Sciatic nerve (tissue), 2 donors: ENCODE measurements at regions not wholly inside any gene's neighbourhood (a gene's known extent, or its start where the extent isn't known, plus 50 kb on each side); places are given as distances from the start of the nearest gene placed in this dataset.
"Not testable (repeated sequence)": the region's sequence is repeated elsewhere in the genome, so short reads cannot be mapped to it uniquely, and the experiment has no call there.

Source experiments
- ATAC-seq: fragments of 200-7000 bp; cut with Tn5 transposase; one replicate; pipeline ENCODE4 v1.9.1; 2020; ENCODE audit warnings: mild to moderate bottlenecking, moderate library complexity
- DNase-seq: peaks from one replicate; pipeline ENCODE4 v3.0.0-alpha.2; 2020; ENCODE audit warnings: low spot score
- intact Hi-C: fragments of 100-400 bp; cut with DNase I; formaldehyde crosslinking; loops from one replicate; pipeline ENCODE4 v1.14.2; 2022
- donor health status: DM: no; HTN: no; CAD: no.
- donor health status: DM: no; HTN: no; CAD: no.

DNA sequence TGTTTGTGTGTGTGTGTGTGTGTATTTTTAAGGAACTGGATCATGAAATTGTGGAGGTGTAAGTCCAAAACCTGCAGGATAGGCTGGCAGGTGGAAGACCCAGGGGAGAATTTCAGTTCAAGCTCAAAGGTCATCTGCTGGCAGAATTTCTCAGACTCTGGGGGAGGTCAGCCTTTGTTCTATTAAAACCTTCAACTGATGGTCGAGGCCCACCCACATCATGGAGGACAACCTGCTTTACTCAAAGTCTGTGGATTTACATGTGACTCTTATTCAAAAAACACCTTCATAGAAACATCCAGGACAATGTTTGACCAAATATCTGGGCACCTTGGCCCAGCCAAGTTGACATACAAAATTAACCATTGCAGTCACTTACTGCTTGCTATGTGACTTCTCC is 157.2 kb downstream of the EDEM1 start:
- ATAC-seq = no peak
- DNase-seq = no peak
- intact Hi-C loops = no loop called here

DNA sequence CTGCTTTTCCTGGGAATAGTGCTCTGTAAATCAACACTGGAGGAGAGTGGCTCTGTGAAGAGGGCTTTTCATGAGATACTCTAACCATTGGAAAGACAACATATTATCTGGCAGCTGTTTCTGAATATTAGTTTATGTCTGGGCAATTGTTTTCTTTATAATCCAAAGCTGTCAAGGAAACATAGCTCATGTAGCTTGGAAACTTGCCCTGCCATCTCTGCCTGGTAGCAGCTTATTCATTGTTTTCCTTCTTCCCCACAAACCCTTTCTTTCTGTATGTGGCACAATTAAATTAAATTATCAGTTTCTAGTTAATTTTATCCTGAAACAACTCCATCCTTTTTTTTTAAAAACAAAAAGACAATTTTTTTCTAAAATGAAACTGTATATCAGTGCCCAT is 160.0 kb downstream of the EDEM1 start:
- no peak for ATAC-seq
- no peak for DNase-seq
- intact Hi-C loops = no loop called here

DNA sequence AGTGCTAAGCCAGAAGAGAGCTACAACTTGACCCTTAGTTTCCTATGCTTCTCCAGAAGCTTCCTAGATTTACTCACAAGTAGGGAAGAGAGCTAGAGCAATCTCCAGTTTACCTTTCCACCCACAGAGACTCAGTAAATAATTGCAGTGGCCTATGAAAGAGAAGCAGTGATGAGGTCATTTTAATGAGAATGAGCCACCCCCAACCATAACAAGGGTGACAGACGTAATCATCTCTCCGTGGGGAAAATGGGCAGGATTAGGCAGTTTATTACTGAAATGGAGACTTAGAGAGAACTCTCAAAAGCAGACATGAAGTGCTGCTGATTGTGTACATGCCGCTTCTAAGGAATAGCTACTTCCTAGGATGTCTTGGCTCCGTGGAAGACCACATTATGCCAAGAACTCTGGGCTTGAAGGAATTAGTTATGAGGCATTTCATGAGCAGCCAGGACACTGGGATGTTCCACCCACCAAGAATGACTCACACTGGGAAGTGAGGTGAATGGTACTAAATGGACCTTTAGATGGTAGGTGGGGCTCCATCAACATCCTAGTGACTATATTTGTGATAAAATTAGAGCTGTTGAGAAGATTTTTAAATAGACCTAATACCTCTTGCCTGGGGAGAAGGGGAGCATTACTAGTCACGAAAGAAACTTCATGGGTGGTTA is 160.9 kb downstream of the EDEM1 start:
- ATAC-seq (no peak), DNase-seq (no peak)
- intact Hi-C loops = no loop called here

DNA sequence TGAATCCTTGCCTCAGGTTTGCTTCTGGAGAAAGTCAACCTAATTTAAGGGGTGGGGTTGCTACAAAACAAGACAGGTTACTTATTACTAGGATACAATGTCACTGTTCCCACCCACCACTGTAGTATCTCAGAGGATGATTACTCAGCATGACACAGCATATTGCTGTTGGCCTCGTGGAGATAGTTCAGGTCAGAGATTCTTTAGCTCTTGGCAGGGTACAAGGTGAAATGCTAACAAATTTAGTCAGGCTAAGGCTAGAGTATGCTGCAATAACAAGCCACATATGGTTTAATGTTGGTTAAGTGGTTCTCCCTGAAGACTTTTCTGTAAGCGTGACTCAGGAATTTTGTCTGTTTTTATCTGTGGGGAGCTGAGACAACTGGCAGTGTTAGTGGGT is 161.8 kb downstream of the EDEM1 start:
- DNase-seq = no peak
- intact Hi-C loops = no loop called here
- ATAC-seq = no peak

DNA sequence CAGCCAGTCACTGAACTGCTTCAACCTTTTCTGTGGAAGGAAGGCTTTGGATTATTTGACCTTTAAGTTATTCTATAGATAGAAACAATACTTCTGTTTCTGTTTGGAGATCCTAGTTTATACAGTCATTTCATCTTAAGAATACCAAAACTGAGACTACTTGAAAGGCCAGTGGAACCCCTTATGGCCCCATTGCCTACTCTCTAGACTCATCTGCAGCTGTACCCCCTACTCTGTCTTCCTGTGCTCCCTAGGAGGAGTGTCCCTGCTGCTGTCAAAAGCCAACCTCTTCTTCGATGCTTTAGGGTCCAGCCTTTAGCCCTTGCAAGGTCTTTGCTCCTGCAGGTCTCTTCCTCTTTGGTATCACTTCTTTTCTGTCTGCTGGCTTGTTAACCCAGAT is 169.6 kb downstream of the EDEM1 start:
- intact Hi-C loops = no loop called here
- no peak for ATAC-seq
- DNase-seq = no peak

DNA sequence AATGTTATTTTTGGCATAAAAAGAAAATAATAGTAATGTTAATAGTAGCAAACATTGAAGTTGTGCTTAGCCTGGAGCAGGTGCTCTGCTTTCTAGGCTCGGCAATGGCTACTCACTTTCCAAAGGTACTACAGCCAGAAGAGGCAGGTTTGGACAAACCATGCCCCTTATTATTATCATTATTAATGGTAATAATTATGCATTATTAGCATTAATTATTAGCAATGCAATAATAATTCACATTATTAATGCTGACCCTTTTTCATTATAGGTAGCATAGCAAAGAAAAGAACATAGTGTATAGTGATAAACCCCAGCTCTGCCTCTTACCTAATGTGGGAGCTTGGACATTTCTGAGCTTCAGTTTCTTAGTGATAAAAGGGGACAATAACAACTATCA is 171.4 kb downstream of the EDEM1 start:
- intact Hi-C loops = no loop called here
- DNase-seq (no peak), ATAC-seq (no peak)

DNA sequence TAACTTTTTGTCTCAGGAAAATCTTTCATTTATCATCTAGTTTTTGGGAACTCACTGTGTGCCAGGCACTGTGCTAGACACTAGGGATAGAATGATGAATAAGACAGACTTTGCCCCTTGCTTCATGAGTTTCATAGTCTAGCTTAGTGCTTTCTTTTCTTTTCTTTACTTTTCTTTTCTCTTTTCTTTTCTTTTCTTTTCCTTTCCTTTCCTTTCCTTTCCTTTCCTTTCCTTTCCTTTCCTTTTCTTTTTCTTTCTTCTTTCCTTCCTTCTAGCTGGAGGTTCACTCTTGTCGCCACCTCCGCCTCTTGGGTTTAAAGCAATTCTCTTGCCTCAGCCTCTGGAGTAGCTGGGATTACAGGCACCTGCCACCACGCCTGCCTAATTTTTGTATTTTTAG is 172.9 kb downstream of the EDEM1 start:
- ATAC-seq = no peak

GRCh38 chr3:5366746-5367145 is 179.2 kb downstream of the EDEM1 start:
- ATAC-seq = no peak
- no peak for DNase-seq
- intact Hi-C loops = no loop called here

More for the DNA sequence above, 172.9 kb downstream of the EDEM1 start:
- no peak for DNase-seq
- intact Hi-C loops = no loop called here

- intact Hi-C loops, DNase-seq, ATAC-seq: not testable (repeated sequence)
These were observed 184.0 kb downstream of the EDEM1 start for GRCh38 chr3:5371555-5371954.

- intact Hi-C loops = no loop called here
- ATAC-seq (no peak), DNase-seq (no peak)
These were observed 189.3 kb downstream of the EDEM1 start for GRCh38 chr3:5376761-5377160.

DNA sequence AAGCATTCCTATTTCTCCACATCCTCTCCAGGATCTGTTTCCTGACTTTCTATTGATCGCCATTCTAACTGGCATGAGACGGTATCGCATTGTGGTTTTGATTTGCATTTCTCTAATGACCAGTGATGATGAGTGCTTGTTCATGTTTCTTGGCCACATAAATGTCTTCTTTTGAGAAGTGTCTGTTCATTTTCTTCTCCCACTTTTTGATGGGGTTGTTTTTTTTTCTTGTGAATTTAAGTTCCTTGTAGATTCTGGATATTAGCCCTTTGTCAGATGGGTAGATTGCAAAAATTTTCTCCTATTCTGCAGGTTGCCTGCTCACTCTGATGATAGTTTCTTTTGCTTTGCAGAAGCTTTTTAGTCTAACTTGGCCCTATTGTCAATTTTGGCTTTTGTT is 191.8 kb downstream of the EDEM1 start:
- DNase-seq, ATAC-seq, intact Hi-C loops: not testable (repeated sequence)

GRCh38 chr3:5383486-5384263 is 196.2 kb downstream of the EDEM1 start:
- ATAC-seq, intact Hi-C loops: not testable (repeated sequence)
- peak; percentile 55 for DNase-seq

GRCh38 chr3:5384557-5385236 is 197.2 kb downstream of the EDEM1 start:
- DNase-seq (no peak), ATAC-seq (no peak)
- intact Hi-C loops = no loop called here

- ATAC-seq = no peak
- intact Hi-C loops = no loop called here
- DNase-seq = no peak
These were observed 200.6 kb downstream of the EDEM1 start for GRCh38 chr3:5388091-5388490.

- ATAC-seq (no peak), DNase-seq (no peak)
- intact Hi-C loops = no loop called here
These were observed 201.6 kb downstream of the EDEM1 start for GRCh38 chr3:5389057-5389456.

DNA sequence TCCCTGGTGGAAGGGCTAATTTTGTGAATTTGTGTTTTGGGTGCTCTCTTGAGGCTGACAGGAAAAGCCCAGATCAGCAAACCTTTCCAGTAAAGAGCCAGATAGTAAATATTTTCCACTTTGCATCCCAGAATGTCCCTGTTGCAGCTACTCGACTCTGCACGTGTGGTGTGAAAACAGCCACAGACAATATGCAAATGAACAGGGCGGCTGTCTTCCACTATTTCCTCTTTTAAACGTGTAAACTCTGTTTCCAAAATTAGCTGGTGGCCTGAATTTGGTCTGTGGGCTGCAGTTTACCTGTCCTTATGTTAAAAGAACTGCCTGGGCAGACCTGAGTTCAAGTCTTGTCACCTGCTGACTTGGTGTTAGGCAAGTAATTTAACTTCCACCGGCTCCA is 202.7 kb downstream of the EDEM1 start:
- DNase-seq = no peak
- intact Hi-C loops = no loop called here
- no peak for ATAC-seq

GRCh38 chr3:5390936-5391625 is 203.6 kb downstream of the EDEM1 start:
- DNase-seq = no peak
- intact Hi-C loops = no loop called here
- ATAC-seq = no peak

DNA sequence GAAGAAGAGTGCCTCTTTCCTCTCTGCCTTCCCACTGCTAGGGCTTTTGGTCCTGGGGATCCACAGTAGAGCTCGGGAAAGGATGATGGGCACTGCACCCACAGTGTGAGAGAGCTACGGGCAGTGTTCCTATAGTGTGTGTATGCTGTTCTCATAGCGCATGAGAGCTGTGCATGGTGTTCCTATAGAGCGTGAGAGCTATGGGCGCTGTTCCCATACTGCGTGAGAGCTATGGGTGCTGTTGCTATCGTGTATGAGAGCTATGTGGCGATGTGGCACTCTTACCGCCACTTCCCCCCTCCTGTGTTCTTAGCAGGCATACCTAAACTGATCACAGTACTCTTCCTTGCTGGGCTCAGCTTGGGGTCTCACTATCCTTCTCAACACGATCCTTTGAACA is 213.5 kb downstream of the EDEM1 start:
- no peak for ATAC-seq
- no peak for DNase-seq
- intact Hi-C loops = no loop called here

GRCh38 chr3:5404718-5405117 is 217.2 kb downstream of the EDEM1 start:
- DNase-seq (no peak), ATAC-seq (no peak)
- intact Hi-C loops = no loop called here

GRCh38 chr3:5411786-5412185 is 224.3 kb downstream of the EDEM1 start:
- ATAC-seq = no peak
- intact Hi-C loops = no loop called here
- DNase-seq = no peak
